ENCODE measurements at regions not wholly inside any gene's neighbourhood (a gene's known extent, or its start where the extent isn't known, plus 50 kb on each side); places are given as distances from the start of the nearest gene placed in this dataset.

GRCh38 chr5:34553581-34553980 lies 102.5 kb upstream of the RAI14 start (continued):
- TF ChIP-seq ZBTB26 (CRISPR knock-in tag; IDR thresholded peaks at IDR 0.05) (no peak), ZNF445 (CRISPR knock-in tag; IDR thresholded peaks at IDR 0.05; ENCODE audit: low read depth) (no peak), HNRNPK (IDR thresholded peaks at IDR 0.05; ENCODE audit: low read depth, low read length, poor library complexity, severe bottlenecking) (no peak), ETV5 (CRISPR knock-in tag; IDR thresholded peaks at IDR 0.05; ENCODE audit: low read depth) (no peak), RB1 (IDR thresholded peaks at IDR 0.05; ENCODE audit: low read depth) (no peak), ZBTB8A (IDR thresholded peaks at IDR 0.05; ENCODE audit: partially characterized antibody) (no peak), ZNF311 (CRISPR knock-in tag; IDR thresholded peaks at IDR 0.05) (no peak), ARHGAP35 (IDR thresholded peaks at IDR 0.05; ENCODE audit: partially characterized antibody) (no peak), NFXL1 (CRISPR knock-in tag; IDR thresholded peaks at IDR 0.05) (no peak), CBX1 (IDR thresholded peaks at IDR 0.05; ENCODE audit: low read depth) (no peak), ILF3 (IDR thresholded peaks at IDR 0.05; ENCODE audit: borderline replicate concordance) (no peak), MXD1 (CRISPR knock-in tag; IDR thresholded peaks at IDR 0.05; ENCODE audit: borderline replicate concordance, poor library complexity, severe bottlenecking) (no peak), CREB3 (tag; conservative IDR thresholded peaks at IDR 0.05; ENCODE audit: low read depth) (no peak), TARDBP (IDR thresholded peaks at IDR 0.05) (no peak), FOXO4 (CRISPR knock-in tag; IDR thresholded peaks at IDR 0.05) (no peak), ZKSCAN3 (CRISPR knock-in tag; IDR thresholded peaks at IDR 0.05) (no peak), ETS2 (tag; IDR thresholded peaks at IDR 0.05; ENCODE audit: borderline replicate concordance, poor library complexity, severe bottlenecking) (no peak), MTF1 (CRISPR knock-in tag; IDR thresholded peaks at IDR 0.05; ENCODE audit: borderline replicate concordance) (no peak)

All from K562 (cell line).